ENCODE measurements at regions not wholly inside any gene's neighbourhood (a gene's known extent, or its start where the extent isn't known, plus 50 kb on each side); places are given as distances from the start of the nearest gene placed in this dataset.
"Not testable (repeated sequence)": the region's sequence is repeated elsewhere in the genome, so short reads cannot be mapped to it uniquely, and the experiment has no call there.

DNA sequence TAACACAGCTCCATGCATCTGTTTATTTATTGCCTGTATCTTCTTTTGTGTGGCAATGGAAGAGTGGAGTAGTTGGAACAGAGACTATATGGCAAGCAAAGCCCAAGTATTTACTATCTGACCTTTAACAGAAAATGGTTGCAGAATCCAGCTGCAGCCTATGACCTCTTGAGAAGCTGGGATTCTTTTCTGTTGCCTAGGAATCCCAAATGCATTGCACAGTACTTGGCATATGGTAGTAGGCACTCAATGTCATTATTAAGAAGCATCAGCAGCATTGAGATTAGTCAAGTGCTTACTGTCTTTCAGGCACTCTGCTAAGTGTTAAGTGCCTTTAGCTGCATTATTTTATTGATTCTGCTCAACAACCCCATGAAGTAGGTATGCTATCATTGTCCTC lies 331.6 kb downstream of the CCDC85A start:
- DNase-seq = no peak

DNA sequence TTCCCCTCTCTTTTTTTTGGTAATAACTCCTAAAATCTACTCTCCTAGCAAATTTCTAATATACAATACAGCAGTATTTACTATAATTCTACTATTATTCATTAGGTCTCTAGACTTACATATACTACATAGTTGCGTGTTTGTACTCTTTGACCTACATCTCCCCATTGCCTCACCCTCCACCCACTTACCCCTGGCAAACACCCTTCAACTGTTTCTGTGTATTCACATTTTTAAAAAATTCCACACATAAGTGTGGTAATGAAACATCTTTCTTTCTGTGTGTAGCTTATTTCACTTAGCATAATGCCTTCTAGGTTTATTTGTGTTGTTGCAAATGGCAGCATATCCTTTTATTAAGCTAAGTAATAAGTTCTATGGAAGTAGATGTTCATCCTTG lies 336.0 kb downstream of the CCDC85A start:
- no peak for DNase-seq

- no peak for DNase-seq
Observed at GRCh38 chr2:56522605-56523089, 338.9 kb downstream of the CCDC85A start.

DNA sequence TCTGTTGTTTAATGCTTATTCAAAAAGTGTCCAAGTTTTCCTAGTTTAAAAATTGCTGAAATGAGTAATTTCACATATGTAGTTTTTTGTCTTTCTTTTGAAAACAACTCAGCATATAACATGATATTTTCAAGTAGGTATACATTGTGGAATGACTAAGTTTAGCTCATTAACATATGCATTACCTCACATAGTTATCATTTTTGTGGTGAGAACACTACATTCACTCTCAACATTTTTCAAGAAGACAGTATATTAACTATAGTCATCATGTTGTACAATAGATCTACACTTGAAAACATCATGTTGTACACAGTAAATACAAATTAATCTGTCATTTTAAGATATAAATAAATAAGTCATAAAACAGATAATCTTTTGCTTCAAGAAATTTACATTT lies 340.0 kb downstream of the CCDC85A start:
- DNase-seq = no peak

- DNase-seq = no peak
Observed at GRCh38 chr2:56531668-56532420, 348.1 kb downstream of the CCDC85A start.

- no peak for DNase-seq
Observed at GRCh38 chr2:56534321-56534720, 350.5 kb downstream of the CCDC85A start.

DNA sequence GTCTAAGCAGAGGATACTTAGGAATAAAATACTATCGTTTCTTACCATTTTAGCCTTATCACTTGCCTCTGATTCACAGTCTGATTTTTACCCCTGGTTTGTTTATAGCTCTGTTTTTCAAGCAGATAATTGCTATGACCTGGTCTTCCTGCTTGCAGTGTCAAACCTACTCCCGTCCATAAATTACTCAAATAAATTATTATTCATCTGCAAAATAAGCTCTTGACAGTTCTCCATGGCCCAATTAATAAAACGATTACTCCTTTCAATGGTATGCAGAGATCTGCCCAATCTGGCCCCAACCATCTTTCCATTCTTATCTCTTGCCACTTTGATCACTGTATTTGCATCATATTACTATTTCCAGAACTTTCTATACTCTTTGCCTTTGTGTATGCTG lies 354.0 kb downstream of the CCDC85A start:
- DNase-seq = no peak

- no peak for DNase-seq
Observed at GRCh38 chr2:56539618-56540017, 355.8 kb downstream of the CCDC85A start.

- no peak for DNase-seq
Observed at GRCh38 chr2:56540467-56540866, 356.7 kb downstream of the CCDC85A start.

GRCh38 chr2:56540916-56541315 lies 357.1 kb downstream of the CCDC85A start:
- no peak for DNase-seq

- DNase-seq = no peak
Observed at GRCh38 chr2:56542213-56542612, 358.4 kb downstream of the CCDC85A start.

DNA sequence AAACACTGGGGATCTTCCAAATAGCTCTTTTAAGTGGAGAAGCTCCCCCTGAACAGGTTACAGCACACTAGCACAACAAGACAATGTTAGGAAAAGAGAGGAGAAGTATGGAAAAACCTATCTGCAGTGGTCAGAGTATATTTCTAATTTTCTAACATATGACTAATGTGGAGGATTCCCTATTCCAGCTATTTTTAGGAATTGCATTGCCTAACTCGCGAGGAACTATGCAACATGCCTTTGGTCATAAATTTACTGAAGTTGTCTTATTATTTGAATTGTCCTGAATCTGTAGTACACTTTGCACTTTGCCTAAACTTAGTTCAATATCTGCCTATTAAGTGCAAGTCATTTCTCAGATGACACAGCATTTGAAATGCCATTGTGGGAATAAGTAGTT lies 381.4 kb downstream of the CCDC85A start:
- no peak for DNase-seq

GRCh38 chr2:56571074-56571473 lies 387.3 kb downstream of the CCDC85A start:
- DNase-seq = no peak

- DNase-seq = no peak
Observed at GRCh38 chr2:56576001-56576400, 392.2 kb downstream of the CCDC85A start.

DNA sequence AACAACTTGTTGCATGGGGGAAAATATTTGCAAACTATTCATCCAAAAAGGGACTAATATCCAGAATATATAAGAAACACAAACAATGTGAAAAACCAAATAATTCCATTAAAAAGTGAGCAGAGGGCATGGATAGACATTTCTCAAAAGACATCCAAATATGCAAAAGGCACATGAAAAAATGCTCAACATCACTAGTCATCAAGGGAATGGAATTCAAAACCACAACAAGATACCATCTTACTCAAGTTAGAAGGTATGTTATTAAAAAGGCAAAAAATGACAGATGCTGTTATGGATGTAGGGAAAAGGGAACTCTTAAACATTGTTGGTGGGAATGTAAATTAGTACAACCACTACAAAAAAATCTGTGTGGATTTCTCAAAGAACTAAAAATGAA lies 396.5 kb downstream of the CCDC85A start:
- DNase-seq = no peak

GRCh38 chr2:56582570-56582969 lies 398.8 kb downstream of the CCDC85A start:
- DNase-seq = no peak

DNA sequence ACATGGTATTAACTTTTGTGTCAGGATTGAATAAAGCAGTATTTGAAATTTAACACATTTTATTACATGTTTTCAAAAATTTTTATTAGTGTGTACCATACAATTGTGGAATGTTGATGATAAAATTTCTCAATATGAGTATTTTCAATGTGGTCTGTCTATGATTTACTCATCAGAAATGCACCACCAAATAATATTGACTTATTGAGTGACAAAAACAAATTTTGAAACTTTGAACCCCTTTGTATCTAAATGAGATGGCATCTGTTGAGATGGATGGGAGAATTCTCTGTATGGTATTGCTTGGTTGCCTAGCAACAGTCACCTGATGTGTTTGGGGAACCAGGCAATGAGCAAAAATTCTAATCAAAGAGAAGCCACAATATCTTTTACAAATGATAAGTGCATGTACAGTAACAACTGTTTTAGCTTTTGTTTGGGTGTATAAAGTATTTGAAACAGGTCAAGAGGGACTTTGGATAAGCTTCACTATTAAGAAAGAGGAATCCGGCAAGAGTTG lies 400.1 kb downstream of the CCDC85A start:
- DNase-seq = no peak

- DNase-seq = no peak
Observed at GRCh38 chr2:56587456-56587855, 403.7 kb downstream of the CCDC85A start.

DNA sequence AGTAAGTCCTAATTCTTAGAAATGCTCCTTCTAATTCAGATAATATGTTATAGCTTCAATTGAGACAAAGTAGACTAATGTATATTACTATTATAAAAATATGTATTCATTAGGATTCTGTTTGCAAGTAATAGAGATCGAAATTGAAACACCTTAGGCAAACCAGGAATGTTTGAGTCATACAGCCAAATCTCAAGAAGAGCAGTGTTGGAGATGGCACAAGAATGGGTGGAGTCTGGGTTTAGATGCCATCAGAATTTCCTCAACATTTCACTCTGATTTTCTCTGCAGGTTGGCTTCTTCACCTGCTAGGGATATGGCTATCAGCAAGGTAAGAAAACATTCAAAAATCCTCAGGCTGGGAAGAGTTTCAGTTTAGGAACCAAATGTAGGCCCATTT lies 405.4 kb downstream of the CCDC85A start:
- no peak for DNase-seq

GRCh38 chr2:56589835-56590234 lies 406.0 kb downstream of the CCDC85A start:
- no peak for DNase-seq

DNA sequence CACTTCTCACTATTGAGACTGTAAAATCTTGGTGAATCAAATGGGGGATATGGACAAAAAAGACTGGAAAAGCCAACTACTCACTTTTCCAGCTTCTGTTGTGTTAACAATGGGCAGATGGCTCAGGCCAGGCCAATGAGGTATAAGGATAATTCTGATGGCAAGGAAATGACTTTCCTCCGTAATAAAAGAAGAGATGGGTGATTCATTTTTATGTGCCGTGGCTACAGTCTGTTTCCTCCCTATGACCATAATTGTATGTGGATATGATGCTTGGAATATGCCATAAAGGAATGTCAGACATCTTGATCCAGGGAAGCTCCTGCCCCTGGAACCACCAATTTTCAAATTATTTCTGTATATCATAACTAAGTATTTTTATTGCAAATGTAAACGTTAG lies 406.8 kb downstream of the CCDC85A start:
- DNase-seq = no peak

DNA sequence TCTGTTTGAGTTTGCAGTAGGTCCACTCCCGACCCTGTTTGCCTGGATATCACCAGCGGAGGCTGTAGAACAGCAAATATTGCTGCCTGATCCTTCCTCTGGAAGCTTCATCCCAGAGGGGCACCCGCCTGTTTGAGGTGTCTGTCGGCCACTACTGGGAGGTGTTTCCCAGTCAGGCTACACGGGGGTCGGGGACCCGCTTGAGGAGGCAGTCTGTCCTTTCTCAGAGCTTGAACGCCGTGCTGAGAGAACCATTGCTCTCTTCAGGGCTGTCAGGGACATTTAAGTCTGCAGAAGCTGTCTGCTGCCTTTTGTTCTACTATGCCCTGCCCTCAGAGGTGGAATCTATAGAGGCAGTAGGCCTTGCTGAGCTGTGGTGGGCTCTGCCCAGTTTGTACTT lies 422.3 kb downstream of the CCDC85A start:
- DNase-seq = not testable (repeated sequence)

DNA sequence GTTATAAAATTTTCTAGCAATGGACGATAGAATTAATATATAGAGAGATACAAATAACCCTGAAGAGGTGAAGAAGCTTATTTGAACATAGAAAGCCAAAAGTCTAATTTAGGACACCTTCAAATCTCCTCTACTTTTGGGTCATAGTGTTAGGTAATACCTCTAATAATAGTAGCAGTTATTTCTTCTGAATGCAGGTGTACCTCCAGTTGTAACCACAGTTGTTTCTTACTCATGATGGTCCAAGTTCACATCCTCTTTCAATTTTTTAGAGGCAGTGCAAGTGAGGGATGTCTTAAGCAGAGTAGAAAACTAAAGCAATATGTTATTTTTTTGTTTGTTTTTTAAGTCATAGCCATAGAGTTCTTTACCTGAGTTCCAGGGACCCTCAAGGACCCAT lies 429.5 kb downstream of the CCDC85A start:
- DNase-seq = no peak

DNA sequence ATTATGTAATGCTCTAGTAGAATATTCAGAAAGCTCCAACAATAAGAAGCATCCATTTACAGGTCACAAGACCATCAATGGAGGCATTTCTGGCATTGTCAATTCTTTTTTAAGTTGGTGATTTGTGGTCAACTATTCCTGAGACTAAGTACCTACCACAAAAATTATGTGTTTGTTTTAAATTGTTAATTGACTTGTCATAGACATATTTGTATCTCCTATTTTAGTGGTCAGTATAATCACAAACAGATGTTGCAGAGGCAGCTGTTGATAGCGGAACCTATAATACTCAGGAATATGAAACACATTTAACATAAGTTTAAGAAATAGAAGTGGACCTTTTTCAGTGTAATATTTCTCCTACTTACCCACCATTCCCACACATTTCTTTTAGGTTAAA lies 430.1 kb downstream of the CCDC85A start:
- DNase-seq = no peak

DNA sequence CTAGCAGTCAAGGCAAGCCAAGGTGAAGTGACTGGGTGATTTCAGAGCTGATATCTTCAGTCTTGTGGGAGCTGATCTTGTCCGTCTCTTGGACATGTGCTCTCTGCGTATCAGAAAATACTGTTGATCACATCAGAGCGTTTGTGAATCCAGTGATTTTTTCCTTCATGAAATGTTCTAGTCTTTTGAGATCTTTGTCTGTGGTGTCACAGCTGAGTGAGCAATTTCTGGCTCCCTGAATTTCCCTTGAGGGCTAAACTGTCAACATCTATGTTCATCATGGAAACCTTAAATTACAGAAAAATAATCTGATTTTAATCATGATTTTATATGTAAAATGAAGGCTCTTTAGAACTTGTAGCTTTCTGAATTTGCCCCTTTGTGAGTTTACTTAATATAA lies 432.0 kb downstream of the CCDC85A start:
- no peak for DNase-seq
